Suppressor macrophage treated with lipopolysaccharide for 4 hours (primary cell): ENCODE measurements at regions not wholly inside any gene's neighbourhood (a gene's known extent, or its start where the extent isn't known, plus 50 kb on each side); places are given as distances from the start of the nearest gene placed in this dataset.

ENCODE experiments used
- DNase-seq: peaks from one replicate; pipeline ENCODE4 v3.0.0-alpha.2; 2020

DNA sequence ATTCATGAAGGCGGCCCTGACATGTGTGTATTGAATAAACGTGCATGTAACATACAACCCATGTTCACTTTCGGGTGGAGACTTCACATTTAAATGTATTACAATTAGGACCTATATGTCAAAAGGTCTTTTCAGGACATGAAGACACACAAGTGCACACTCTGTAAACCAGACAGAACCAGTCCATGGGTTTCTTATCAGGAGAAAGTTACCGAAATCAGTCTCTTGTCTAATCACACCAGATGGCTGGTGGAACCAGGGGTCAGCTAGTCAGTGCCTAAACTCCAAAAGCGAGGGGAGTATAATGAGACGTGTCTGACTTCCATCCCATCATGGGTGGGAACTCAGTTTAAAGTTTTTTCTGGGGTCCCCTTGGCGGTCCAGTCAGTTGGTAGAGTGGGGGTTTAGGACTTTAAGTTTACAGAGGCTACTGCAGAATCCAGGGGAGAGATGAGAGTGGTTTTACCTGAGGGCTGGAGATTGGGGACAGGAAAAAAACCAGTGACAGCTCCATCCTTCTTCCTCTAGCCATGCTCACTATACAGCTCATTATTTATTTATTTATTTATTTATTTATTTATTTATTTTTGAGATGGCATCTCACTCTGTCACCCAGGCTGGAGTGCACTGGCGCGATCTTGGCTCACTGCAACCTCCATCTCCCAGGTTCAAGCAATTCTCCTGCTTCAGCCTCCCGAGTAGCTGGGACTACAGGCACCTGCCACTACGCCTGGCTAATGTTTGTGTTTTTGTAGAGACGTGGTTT is 251.3 kb upstream of the LYZL1 start:
- no peak for DNase-seq

DNA sequence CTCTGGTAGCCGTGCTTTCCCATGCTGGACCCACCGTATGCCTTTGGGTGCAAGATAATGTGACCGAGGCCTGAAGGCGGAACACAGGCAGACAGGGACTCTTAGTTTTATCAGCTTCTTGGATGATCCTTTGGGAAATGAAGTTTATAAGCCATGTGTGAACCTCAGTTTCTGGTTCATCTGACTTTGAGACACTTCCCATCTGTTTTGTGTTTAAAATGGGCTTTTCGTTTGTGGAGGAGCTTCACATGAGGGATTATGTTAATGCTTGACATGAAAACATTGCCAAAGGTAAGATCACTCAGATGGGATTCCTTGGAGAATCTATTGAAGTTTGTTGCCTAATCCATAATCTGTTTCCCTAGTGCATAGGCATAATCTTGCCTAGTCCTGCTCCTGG is 249.8 kb upstream of the LYZL1 start:
- DNase-seq = no peak

- DNase-seq = no peak
Measured at GRCh38 chr10:29039677-29040189, 249.1 kb upstream of the LYZL1 start.

- no peak for DNase-seq
Measured at GRCh38 chr10:29041616-29042015, 247.3 kb upstream of the LYZL1 start.

DNA sequence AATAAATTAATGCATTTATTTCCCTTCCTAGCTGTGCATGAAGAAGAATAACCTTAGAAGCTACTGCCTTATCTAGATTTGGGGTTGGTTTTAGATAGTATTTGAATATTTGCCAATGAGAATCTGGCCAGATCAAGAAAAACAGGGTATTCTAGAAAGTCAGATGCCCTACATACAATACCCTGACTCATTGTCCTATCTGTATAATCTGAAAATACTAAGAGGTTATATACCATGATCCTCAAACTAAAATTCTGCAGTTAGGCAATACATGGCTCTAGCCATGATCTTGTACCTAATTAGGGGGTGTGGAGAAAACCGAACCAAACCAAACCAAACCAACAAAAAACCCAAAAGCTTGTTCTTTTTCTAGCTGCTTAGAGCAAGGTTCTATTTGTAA is 240.4 kb upstream of the LYZL1 start:
- no peak for DNase-seq

DNA sequence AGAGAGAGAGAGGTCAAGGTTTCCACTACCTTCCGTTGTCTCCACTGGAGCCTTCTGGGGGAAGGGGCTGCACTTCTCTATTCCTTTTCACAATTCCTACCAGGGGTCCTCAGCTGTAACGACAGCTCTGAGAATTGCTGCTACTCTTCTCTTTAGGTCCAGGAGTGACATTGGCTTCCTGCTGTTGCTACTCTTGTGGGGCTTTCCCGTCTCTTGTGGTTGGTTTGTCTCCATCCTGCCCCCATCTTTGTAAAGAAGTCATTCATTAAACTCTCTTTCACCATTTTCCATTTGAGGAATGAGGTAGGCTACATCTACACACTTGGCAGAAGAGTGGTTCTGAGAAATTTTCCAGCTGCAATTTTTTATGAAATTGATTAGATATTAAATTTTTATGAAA is 238.8 kb upstream of the LYZL1 start:
- DNase-seq = no peak

GRCh38 chr10:29055101-29055500 is 233.8 kb upstream of the LYZL1 start:
- peak; percentile 39 for DNase-seq

GRCh38 chr10:29056729-29057128 is 232.1 kb upstream of the LYZL1 start:
- no peak for DNase-seq

DNA sequence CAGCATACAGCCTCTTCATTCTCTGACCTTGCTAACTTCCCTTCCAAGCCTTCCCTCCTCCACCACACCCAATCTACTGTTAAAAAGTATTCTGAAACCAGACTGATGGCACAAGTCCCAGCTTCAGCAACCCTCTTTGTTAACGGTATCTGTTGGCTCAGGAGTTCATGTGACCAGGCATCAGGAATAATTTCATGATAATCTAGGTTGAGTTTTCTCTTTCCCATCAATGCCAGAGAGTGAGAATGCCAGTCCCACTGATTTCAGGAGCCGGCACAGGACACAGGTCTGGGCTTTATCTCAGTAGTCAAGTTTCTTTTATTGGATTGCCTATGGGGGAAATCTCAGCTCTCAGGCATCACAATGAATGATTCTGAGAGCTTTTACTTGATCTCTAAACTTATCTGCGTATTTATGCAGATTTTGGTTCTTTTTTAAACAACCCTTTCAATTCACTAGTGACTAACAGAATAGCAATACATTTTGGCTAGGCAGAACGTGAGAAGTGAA is 231.0 kb upstream of the LYZL1 start:
- DNase-seq = no peak

- DNase-seq = no peak
Measured at GRCh38 chr10:29063806-29064644, 224.8 kb upstream of the LYZL1 start.

- DNase-seq = no peak
Measured at GRCh38 chr10:29064680-29065079, 224.2 kb upstream of the LYZL1 start.

DNA sequence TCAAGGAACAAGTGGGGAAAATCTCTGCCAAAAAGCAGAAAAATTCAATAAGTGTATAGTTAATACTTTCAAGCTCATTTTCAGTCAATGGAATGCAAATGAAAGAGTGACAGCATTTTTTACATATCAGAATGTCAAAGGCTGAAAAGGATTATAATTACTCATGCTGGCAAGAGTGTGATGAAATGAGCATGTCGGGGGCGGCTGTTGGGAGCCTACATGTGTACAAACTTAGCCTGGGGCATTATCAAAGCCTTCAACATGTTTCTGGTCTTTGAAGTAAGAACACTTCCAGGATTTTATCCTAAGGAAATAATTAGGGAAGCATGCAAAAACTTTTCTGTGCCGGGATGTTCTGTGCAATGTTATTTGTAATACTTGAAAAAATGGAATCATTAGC is 221.7 kb upstream of the LYZL1 start:
- DNase-seq = peak; percentile 2

DNA sequence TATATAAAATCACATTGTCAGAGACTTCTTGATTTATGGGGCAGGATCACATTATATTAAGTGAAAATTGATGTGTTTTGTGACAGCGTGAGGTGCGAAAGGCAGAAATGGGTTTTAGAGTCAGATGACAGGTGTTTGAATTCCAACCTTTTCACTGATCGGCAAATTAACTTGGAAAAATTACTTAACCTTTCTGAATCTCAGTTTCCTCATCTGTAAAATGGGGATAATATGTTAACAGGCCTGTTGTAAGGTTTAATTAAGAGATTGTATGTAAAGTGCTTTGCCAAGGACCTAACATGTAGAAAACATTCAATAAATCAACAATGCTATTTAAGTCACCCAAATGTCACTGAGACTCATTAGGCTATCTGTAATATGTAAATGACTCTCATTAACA is 221.2 kb upstream of the LYZL1 start:
- DNase-seq = no peak

DNA sequence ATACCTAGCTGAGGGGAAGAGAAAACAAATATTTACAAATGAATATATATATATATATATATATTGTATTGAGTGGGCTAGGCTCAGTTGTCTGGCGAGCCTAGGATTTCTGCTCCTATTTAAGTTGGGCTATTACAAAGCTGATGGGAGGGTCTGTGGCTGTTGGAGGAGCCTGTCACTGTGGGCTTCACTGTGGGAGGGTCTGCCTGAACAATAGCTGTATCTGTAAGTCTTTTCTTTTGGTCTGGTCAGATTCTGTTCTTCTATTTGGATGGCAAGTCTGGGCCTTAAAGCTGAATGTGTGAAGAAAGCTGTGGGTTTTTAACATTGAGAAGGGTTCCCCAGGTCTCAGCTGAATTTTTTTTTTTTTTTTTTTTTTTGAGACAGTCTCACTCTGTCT is 220.6 kb upstream of the LYZL1 start:
- no peak for DNase-seq

GRCh38 chr10:29068966-29069365 is 219.9 kb upstream of the LYZL1 start:
- no peak for DNase-seq

DNA sequence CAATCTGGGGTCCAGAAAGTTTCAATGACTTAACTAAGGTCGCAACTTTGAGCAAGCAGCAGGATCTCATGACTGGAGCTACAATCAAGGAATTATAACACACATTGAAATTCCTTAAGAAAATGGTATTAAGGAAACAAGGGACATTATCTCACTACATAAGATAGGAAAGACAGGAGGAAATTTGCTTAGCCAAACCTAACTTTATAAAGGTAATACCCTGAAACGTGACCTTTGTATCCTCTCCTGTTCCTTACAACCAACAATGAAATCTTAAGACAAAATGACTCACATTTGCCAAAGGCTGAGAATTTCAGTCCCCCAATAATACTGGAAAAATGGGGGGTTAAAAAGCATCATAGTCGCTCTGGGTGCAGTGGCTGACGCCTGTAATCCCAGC is 218.9 kb upstream of the LYZL1 start:
- no peak for DNase-seq

DNA sequence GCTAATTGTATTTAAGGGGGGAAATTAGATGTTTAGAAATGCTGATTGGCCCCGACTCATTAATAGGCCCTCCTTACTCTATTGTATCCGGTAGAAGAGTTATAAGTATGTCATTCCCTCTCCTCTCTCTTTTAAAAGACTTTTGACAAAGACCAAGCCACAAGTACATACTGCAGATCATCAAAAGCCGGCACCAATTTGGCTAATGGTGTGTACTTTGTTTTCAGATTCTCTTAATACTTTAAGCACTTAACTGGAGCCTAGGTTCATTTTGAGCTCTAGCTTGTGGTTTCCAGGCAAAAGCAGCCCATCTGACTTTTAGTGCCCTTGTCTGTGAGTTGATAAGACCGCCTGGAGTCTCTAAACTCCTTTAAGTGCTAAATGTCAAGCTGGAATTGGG is 210.0 kb upstream of the LYZL1 start:
- no peak for DNase-seq

GRCh38 chr10:29081231-29081630 is 207.6 kb upstream of the LYZL1 start:
- DNase-seq = no peak

DNA sequence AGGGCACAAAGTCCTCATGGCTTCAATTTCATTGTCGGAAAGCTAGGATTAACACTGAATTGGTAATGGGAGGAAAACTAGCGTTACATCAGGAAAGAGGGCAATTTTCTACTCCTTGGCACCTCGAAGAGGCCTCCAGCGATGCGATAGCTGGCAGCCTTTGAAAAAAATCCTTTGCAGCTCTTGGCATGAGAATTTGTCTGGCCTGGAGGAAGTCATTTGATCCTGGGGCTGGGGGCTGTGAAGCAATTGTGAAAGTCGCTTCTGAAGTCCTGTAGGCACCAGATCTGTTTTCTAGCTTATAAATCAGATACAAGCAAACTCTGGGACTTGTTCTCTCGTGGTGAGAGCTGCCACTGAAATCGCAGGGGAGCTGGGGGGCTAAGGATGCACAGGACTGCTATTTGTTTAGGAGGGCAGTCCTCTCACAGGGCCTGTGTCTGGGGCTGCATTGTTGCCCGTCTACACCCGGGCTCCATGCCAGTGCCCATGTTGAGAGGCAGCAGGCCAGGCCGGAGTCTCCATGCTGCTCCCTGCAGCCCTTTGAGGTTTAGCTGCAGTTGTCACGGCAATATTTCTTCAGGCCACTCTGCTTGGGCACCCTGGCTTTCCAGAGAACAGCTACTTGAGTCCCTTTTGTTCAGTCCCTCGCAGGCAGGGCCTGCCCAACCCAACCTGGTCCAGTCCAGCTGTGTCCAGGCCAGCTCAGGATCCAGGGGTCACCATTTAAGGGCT is 206.8 kb upstream of the LYZL1 start:
- DNase-seq = no peak

GRCh38 chr10:29083096-29083495 is 205.8 kb upstream of the LYZL1 start:
- no peak for DNase-seq

DNA sequence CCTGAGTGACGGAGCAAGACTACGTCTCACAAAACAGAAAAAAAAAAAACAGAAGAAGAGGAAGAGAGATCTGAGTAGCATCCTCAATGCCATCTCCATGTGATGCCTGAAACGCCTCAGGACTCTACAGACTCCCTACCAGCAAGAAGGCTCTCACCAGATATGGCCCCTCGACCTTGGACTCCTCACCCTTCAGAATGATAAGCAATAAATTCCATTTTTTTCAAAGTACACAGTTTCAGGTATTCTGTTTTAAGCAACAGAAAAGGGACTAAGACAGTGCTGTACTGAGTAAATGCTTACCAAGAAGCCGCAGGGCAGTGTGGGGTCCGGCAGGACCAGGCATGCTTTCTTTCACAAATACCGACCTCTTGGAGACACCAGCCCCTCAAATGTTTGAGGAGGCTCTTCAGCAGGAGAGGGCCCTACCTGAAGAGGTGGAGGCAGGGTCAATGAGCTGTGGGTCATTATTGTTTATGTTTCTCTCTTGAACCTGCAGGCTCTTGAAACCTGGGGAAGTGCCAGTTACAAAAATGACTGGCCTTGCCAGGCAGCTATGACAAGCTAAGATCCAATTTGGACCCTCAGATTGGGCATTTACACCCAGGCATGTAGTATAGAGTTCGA is 204.1 kb upstream of the LYZL1 start:
- DNase-seq = no peak

- DNase-seq = no peak
Measured at GRCh38 chr10:29089091-29089490, 199.8 kb upstream of the LYZL1 start.

DNA sequence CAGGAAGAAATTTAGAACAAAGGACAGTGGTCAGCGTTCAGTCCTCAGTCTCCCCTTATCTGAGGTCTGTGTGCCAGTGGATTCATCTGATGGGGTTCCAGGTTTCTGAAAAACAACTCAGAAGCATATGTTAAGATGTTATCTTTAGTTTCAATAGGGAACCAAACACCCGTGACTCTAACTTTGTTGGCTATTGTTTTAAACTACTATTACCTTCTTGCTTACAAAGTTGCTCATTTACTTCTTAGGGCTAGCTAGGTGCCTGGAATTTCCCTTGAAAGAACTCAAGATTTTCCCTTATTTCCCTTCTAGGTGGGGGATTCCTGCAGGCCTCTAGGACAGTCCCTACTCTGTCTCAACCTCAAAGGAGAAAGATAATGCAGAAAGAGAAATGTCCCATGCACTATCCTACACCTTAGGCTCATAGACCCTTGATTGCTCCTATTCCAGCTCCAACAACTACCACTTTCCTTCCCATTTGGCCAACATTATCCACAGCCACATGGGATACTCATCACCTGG is 192.5 kb upstream of the LYZL1 start:
- no peak for DNase-seq
